HEK293 (cell line): ENCODE measurements at regions not wholly inside any gene's neighbourhood (a gene's known extent, or its start where the extent isn't known, plus 50 kb on each side); places are given as distances from the start of the nearest gene placed in this dataset.

ENCODE experiments used
- CTCF ChIA-PET: fragments of 350-600 bp; formaldehyde crosslinking; extraction: SDS; loops from one replicate; lab custom pipeline; 2021; ENCODE audit warnings: antibody characterized with exemption; lab: Yijun Ruan, JAX
- POLR2A ChIA-PET: fragments of 300-600 bp; formaldehyde crosslinking; extraction: SDS; loops from one replicate; lab custom pipeline; 2020; ENCODE audit warnings: antibody characterized with exemption, inconsistent platforms; lab: Yijun Ruan, JAX
- H3K27ac ChIP-seq: fragments of 200-500 bp; sonication (Bioruptor generic); 2 replicates; pipeline ENCODE4 v1.5.1; 2014; ENCODE audit warnings: low read depth, low read length, control low read depth, inconsistent platforms; ENCODE audit errors: extremely low read depth
- H3K36me3 ChIP-seq, 2 experiments: fragments of 200-500 bp in 1 of 2; sonication (Bioruptor generic) in 1 of 2; 1 replicate in 1 of 2; 2 replicates in 1 of 2; pipeline ENCODE4 v1.5.1; 2014 to 2017; ENCODE audit warnings: inconsistent platforms in 2 of 2, low read length in 2 of 2; ENCODE audit not compliant: control insufficient read depth in 2 of 2, insufficient read depth in 1 of 2
- H3K4me1 ChIP-seq: fragments of 200-500 bp; sonication (Bioruptor generic); 2 replicates; pipeline ENCODE4 v1.5.1; 2014; ENCODE audit warnings: mild to moderate bottlenecking, low read length, inconsistent platforms; ENCODE audit not compliant: control insufficient read depth, insufficient read depth
- H3K4me3 ChIP-seq: 2 replicates; pipeline ENCODE4 v1.5.1; 2011; ENCODE audit warnings: low read depth, mild to moderate bottlenecking, control low read depth, low read length, moderate library complexity
- H3K9me3 ChIP-seq: fragments of 200-500 bp; sonication (Bioruptor generic); 2 replicates; pipeline ENCODE4 v1.5.1; 2014; ENCODE audit warnings: low read depth, low read length, inconsistent platforms; ENCODE audit not compliant: control insufficient read depth, insufficient read depth
- KLF1 ChIP-seq: fragments of 450-650 bp; formaldehyde crosslinking; IDR thresholded peaks from 2 replicates; pipeline ENCODE4 v1.5.1; 2016; ENCODE audit warnings: missing biosample characterization, missing genetic modification characterization
- SCRT2 ChIP-seq: fragments of 450-650 bp; formaldehyde crosslinking; IDR thresholded peaks from 2 replicates; pipeline ENCODE4 v1.5.1; 2016; ENCODE audit warnings: missing biosample characterization, missing genetic modification characterization
- YY2 ChIP-seq: fragments of 450-650 bp; formaldehyde crosslinking; IDR thresholded peaks from 2 replicates; pipeline ENCODE4 v1.5.1; 2016; ENCODE audit warnings: missing biosample characterization, missing genetic modification characterization
- ZBTB1 ChIP-seq: fragments of 450-650 bp; formaldehyde crosslinking; IDR thresholded peaks from 2 replicates; pipeline ENCODE4 v1.5.1; 2016; ENCODE audit warnings: missing biosample characterization, missing genetic modification characterization
- ZFP41 ChIP-seq: fragments of 450-650 bp; formaldehyde crosslinking; IDR thresholded peaks from 2 replicates; pipeline ENCODE4 v1.5.1; 2016; ENCODE audit warnings: missing biosample characterization, missing genetic modification characterization, borderline replicate concordance
- ZNF211 ChIP-seq: fragments of 450-650 bp; formaldehyde crosslinking; IDR thresholded peaks from 2 replicates; pipeline ENCODE4 v1.5.1; 2016; ENCODE audit warnings: low read depth, missing biosample characterization, missing genetic modification characterization
- ZNF302 ChIP-seq: fragments of 450-650 bp; formaldehyde crosslinking; IDR thresholded peaks from 2 replicates; pipeline ENCODE4 v1.5.1; 2016; ENCODE audit warnings: missing biosample characterization, missing genetic modification characterization, low read depth
- ZNF433 ChIP-seq: fragments of 450-650 bp; formaldehyde crosslinking; IDR thresholded peaks from 2 replicates; pipeline ENCODE4 v1.5.1; 2016; ENCODE audit warnings: missing biosample characterization, missing genetic modification characterization, low read depth
- ZNF610 ChIP-seq: fragments of 450-650 bp; formaldehyde crosslinking; IDR thresholded peaks from 2 replicates; pipeline ENCODE4 v1.5.1; 2016; ENCODE audit warnings: missing biosample characterization, missing genetic modification characterization, borderline replicate concordance
- ZNF624 ChIP-seq: fragments of 450-650 bp; formaldehyde crosslinking; IDR thresholded peaks from 2 replicates; pipeline ENCODE4 v1.5.1; 2017; ENCODE audit warnings: missing biosample characterization, missing genetic modification characterization
- ZNF768 ChIP-seq: fragments of 450-650 bp; formaldehyde crosslinking; IDR thresholded peaks from 2 replicates; pipeline ENCODE4 v1.5.1; 2018; ENCODE audit warnings: missing biosample characterization, mild to moderate bottlenecking, missing genetic modification characterization
- ZNF791 ChIP-seq: fragments of 450-650 bp; formaldehyde crosslinking; IDR thresholded peaks from 2 replicates; pipeline ENCODE4 v1.5.1; 2016; ENCODE audit warnings: missing biosample characterization, missing genetic modification characterization
- ZNF843 ChIP-seq: fragments of 450-650 bp; formaldehyde crosslinking; IDR thresholded peaks from 2 replicates; pipeline ENCODE4 v1.5.1; 2016; ENCODE audit warnings: missing biosample characterization, missing genetic modification characterization
- TF ChIP-seq, protein P1 (sequence below): fragments of 450-650 bp; formaldehyde crosslinking; IDR thresholded peaks from 2 replicates; pipeline ENCODE4 v1.5.1; 2016; ENCODE audit warnings: missing biosample characterization, missing genetic modification characterization, borderline replicate concordance
- TF ChIP-seq, protein P2 (sequence below): fragments of 450-650 bp; formaldehyde crosslinking; IDR thresholded peaks from 2 replicates; pipeline ENCODE4 v1.5.1; 2017; ENCODE audit warnings: missing biosample characterization, mild to moderate bottlenecking, missing genetic modification characterization, moderate library complexity
- TF ChIP-seq, protein P3 (sequence below): fragments of 450-650 bp; formaldehyde crosslinking; IDR thresholded peaks from 2 replicates; pipeline ENCODE4 v1.5.1; 2016; ENCODE audit warnings: missing biosample characterization, missing genetic modification characterization
- TF ChIP-seq, protein P4 (sequence below): fragments of 450-650 bp; formaldehyde crosslinking; optimal IDR thresholded peaks from 2 replicates; pipeline ENCODE3; 2016; ENCODE audit warnings: missing biosample characterization, mild to moderate bottlenecking, missing genetic modification characterization
- TF ChIP-seq, protein P5 (sequence below): fragments of 450-650 bp; formaldehyde crosslinking; IDR thresholded peaks from 2 replicates; pipeline ENCODE4 v1.5.1; 2016; ENCODE audit warnings: missing biosample characterization, missing genetic modification characterization, borderline replicate concordance
- TF ChIP-seq, protein P6 (sequence below): IDR thresholded peaks from 2 replicates; pipeline ENCODE4 v1.6.1; 2011; ENCODE audit warnings: mild to moderate bottlenecking, low read depth, low read length, borderline replicate concordance

DNA sequence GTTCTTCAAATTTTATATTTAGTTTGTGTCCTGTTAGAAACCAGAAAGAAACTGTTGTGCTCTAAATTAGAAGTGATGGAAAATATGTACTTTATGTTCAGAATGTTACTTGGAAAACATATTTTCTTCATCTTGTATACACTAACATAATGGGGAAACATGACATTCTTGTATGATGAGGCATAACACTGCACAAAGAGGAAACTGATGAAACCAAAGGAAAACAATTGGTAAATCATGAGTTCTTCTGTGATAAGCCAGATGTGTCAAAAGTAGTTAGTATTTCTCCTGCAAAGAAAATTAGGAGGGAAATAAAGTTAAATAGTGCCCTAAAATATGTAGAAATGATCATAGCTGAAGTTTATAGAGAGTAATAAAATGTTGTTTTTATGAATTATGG lies 111.1 kb upstream of the FBN2 start (continued):
- TF ChIP-seq, protein P1, sequence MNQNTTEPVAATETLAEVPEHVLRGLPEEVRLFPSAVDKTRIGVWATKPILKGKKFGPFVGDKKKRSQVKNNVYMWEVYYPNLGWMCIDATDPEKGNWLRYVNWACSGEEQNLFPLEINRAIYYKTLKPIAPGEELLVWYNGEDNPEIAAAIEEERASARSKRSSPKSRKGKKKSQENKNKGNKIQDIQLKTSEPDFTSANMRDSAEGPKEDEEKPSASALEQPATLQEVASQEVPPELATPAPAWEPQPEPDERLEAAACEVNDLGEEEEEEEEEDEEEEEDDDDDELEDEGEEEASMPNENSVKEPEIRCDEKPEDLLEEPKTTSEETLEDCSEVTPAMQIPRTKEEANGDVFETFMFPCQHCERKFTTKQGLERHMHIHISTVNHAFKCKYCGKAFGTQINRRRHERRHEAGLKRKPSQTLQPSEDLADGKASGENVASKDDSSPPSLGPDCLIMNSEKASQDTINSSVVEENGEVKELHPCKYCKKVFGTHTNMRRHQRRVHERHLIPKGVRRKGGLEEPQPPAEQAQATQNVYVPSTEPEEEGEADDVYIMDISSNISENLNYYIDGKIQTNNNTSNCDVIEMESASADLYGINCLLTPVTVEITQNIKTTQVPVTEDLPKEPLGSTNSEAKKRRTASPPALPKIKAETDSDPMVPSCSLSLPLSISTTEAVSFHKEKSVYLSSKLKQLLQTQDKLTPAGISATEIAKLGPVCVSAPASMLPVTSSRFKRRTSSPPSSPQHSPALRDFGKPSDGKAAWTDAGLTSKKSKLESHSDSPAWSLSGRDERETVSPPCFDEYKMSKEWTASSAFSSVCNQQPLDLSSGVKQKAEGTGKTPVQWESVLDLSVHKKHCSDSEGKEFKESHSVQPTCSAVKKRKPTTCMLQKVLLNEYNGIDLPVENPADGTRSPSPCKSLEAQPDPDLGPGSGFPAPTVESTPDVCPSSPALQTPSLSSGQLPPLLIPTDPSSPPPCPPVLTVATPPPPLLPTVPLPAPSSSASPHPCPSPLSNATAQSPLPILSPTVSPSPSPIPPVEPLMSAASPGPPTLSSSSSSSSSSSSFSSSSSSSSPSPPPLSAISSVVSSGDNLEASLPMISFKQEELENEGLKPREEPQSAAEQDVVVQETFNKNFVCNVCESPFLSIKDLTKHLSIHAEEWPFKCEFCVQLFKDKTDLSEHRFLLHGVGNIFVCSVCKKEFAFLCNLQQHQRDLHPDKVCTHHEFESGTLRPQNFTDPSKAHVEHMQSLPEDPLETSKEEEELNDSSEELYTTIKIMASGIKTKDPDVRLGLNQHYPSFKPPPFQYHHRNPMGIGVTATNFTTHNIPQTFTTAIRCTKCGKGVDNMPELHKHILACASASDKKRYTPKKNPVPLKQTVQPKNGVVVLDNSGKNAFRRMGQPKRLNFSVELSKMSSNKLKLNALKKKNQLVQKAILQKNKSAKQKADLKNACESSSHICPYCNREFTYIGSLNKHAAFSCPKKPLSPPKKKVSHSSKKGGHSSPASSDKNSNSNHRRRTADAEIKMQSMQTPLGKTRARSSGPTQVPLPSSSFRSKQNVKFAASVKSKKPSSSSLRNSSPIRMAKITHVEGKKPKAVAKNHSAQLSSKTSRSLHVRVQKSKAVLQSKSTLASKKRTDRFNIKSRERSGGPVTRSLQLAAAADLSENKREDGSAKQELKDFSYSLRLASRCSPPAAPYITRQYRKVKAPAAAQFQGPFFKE: no peak
- no peak for TF ChIP-seq KLF1

DNA sequence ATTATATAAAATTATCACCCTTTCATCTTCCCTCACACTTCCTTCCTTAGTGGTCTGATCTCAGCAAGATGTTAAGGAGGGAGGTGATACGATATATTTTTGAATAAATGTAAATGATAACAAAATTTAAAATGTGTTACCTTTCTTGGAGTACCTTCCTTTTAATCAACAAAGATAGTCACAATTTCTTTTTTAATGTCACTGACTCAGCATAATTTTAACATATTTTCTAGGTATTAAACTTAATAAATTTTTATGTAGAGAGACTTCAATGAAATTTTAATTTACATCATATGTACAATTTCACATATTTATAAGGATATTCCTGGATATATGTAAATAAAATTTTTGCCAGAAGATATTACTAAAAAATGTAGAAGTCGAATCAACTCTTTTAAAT lies 125.0 kb upstream of the FBN2 start:
- no peaks in the 10 kb centered on the region for H3K36me3 ChIP-seq
- ChIA-PET POLR2A (no interaction called here), CTCF (interaction anchor here (0.9 kb wide), 1 partner anchor 11 kb away, joined by 3 read pairs; no protein-coding TSS in a partner anchor)
- H3K4me3 ChIP-seq: no peak overlapping the region
- TF ChIP-seq, protein P2, sequence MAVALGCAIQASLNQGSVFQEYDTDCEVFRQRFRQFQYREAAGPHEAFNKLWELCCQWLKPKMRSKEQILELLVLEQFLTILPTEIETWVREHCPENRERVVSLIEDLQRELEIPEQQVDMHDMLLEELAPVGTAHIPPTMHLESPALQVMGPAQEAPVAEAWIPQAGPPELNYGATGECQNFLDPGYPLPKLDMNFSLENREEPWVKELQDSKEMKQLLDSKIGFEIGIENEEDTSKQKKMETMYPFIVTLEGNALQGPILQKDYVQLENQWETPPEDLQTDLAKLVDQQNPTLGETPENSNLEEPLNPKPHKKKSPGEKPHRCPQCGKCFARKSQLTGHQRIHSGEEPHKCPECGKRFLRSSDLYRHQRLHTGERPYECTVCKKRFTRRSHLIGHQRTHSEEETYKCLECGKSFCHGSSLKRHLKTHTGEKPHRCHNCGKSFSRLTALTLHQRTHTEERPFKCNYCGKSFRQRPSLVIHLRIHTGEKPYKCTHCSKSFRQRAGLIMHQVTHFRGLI (tag by site-specific recombination): no peak
- TF ChIP-seq, protein P3, sequence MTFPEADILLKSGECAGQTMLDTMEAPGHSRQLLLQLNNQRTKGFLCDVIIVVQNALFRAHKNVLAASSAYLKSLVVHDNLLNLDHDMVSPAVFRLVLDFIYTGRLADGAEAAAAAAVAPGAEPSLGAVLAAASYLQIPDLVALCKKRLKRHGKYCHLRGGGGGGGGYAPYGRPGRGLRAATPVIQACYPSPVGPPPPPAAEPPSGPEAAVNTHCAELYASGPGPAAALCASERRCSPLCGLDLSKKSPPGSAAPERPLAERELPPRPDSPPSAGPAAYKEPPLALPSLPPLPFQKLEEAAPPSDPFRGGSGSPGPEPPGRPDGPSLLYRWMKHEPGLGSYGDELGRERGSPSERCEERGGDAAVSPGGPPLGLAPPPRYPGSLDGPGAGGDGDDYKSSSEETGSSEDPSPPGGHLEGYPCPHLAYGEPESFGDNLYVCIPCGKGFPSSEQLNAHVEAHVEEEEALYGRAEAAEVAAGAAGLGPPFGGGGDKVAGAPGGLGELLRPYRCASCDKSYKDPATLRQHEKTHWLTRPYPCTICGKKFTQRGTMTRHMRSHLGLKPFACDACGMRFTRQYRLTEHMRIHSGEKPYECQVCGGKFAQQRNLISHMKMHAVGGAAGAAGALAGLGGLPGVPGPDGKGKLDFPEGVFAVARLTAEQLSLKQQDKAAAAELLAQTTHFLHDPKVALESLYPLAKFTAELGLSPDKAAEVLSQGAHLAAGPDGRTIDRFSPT: no peak
- TF ChIP-seq, protein P4, sequence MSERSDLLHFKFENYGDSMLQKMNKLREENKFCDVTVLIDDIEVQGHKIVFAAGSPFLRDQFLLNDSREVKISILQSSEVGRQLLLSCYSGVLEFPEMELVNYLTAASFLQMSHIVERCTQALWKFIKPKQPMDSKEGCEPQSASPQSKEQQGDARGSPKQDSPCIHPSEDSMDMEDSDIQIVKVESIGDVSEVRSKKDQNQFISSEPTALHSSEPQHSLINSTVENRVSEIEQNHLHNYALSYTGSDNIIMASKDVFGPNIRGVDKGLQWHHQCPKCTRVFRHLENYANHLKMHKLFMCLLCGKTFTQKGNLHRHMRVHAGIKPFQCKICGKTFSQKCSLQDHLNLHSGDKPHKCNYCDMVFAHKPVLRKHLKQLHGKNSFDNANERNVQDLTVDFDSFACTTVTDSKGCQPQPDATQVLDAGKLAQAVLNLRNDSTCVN (tag by site-specific recombination): no peak
- TF ChIP-seq ZNF610 (tag by site-specific recombination) (no peak), YY2 (tag by site-specific recombination) (no peak), SCRT2 (tag by site-specific recombination) (no peak), ZNF843 (no peak), ZFP41 (tag by site-specific recombination) (no peak), ZNF768 (tag by site-specific recombination) (no peak), ZNF211 (tag by site-specific recombination) (no peak), ZNF791 (tag by site-specific recombination) (no peak), ZNF624 (tag by site-specific recombination) (no peak), ZNF302 (no peak), ZNF433 (no peak), ZBTB1 (tag by site-specific recombination) (no peak)
- TF ChIP-seq, protein P5, sequence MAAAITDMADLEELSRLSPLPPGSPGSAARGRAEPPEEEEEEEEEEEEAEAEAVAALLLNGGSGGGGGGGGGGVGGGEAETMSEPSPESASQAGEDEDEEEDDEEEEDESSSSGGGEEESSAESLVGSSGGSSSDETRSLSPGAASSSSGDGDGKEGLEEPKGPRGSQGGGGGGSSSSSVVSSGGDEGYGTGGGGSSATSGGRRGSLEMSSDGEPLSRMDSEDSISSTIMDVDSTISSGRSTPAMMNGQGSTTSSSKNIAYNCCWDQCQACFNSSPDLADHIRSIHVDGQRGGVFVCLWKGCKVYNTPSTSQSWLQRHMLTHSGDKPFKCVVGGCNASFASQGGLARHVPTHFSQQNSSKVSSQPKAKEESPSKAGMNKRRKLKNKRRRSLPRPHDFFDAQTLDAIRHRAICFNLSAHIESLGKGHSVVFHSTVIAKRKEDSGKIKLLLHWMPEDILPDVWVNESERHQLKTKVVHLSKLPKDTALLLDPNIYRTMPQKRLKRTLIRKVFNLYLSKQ: no peak
- TF ChIP-seq, protein P6, sequence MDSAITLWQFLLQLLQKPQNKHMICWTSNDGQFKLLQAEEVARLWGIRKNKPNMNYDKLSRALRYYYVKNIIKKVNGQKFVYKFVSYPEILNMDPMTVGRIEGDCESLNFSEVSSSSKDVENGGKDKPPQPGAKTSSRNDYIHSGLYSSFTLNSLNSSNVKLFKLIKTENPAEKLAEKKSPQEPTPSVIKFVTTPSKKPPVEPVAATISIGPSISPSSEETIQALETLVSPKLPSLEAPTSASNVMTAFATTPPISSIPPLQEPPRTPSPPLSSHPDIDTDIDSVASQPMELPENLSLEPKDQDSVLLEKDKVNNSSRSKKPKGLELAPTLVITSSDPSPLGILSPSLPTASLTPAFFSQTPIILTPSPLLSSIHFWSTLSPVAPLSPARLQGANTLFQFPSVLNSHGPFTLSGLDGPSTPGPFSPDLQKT: no peak
- no peaks in the 10 kb centered on the region for H3K9me3 ChIP-seq
- no peak overlapping the region for H3K27ac ChIP-seq
- H3K4me1 ChIP-seq: no peaks in the 10 kb centered on the region
